Breast epithelium (tissue), 4 donors: ENCODE measurements at regions not wholly inside any gene's neighbourhood (a gene's known extent, or its start where the extent isn't known, plus 50 kb on each side); places are given as distances from the start of the nearest gene placed in this dataset.

Source experiments
- DNase-seq, 2 donors: peaks; one replicate each; pipeline ENCODE4 v3.0.0-alpha.2; 2019; ENCODE audit warnings: low spot score in 2 of 2
- H3K27ac ChIP-seq, 2 donors: fragments of 200-600 bp; sonication (generic) in 1 of 2; one replicate each; pipeline ENCODE4 v1.5.1; 2016 to 2019; ENCODE audit warnings: mild to moderate bottlenecking in 1 of 2
- H3K27me3 ChIP-seq, 2 donors: fragments of 200-600 bp; sonication (generic) in 1 of 2; one replicate each; pipeline versions ENCODE4 v1.5.1 to v1.6.0; 2017 to 2019; ENCODE audit warnings: control low read depth in 1 of 2, mild to moderate bottlenecking in 1 of 2
- H3K36me3 ChIP-seq: fragments of 200-600 bp; one replicate; pipeline ENCODE4 v1.5.1; 2019
- H3K4me1 ChIP-seq, 2 donors: fragments of 200-600 bp; sonication (generic); one replicate each; pipeline ENCODE4 v1.5.1; 2016 to 2019; ENCODE audit warnings: control low read depth in 1 of 2
- H3K4me3 ChIP-seq, 3 donors: fragments of 200-600 bp; sonication (generic); 1 replicate in 2 of 3; 2 replicates in 1 of 3; pipeline ENCODE4 v1.5.1; 2016 to 2019; ENCODE audit warnings: mild to moderate bottlenecking in 3 of 3, moderate library complexity in 2 of 3
- H3K9me3 ChIP-seq, 2 donors: fragments of 200-600 bp; sonication (generic) in 1 of 2; one replicate each; pipeline ENCODE4 v1.5.1; 2016 to 2019; ENCODE audit warnings: control low read depth in 1 of 2
- CTCF ChIP-seq, 3 donors: fragments of 450-650 bp; IDR thresholded peaks; one replicate each; pipeline ENCODE4 v1.5.1; 2016 to 2017; ENCODE audit warnings: antibody characterized with exemption in 3 of 3, mild to moderate bottlenecking in 3 of 3, moderate library complexity in 3 of 3
- POLR2A ChIP-seq: fragments of 450-650 bp; IDR thresholded peaks from one replicate; pipeline ENCODE4 v1.6.1; 2016; ENCODE audit warnings: antibody characterized with exemption, mild to moderate bottlenecking, moderate library complexity
- POLR2AphosphoS5 ChIP-seq, 3 donors: sonication (generic); formaldehyde crosslinking; IDR thresholded peaks; one replicate each; pipeline ENCODE4 v1.6.1; 2017; ENCODE audit warnings: antibody characterized with exemption in 3 of 3
- intact Hi-C: fragments of 100-400 bp; cut with DNase I; formaldehyde crosslinking; loops from one replicate; pipeline ENCODE4 v1.15.1; 2023; ENCODE audit warnings: low total_unique reads

GRCh38 chr15:27619204-27619603 lies 479.9 kb downstream of the OCA2 start:
- Histone ChIP-seq H3K27me3 (no peaks in the 10 kb centered on the region), H3K4me1 (no peaks in the 10 kb centered on the region), H3K36me3 (no peaks in the 10 kb centered on the region), H3K4me3 (no peak overlapping the region), H3K9me3 (no peaks in the 10 kb centered on the region), H3K27ac (no peak overlapping the region)
- intact Hi-C loops, result no loop called here
- no peak for DNase-seq
- TF ChIP-seq POLR2AphosphoS5 (IDR thresholded peaks at IDR 0.05), result no peak
- TF ChIP-seq CTCF (IDR thresholded peaks at IDR 0.05), result no peak
- no peak for TF ChIP-seq POLR2A

GRCh38 chr15:27617013-27617412 lies 482.1 kb downstream of the OCA2 start:
- no peak for DNase-seq
- H3K27me3 ChIP-seq, result no peaks in the 10 kb centered on the region

GRCh38 chr15:27608248-27608647 lies 490.9 kb downstream of the OCA2 start:
- no peaks in the 10 kb centered on the region for H3K27me3 ChIP-seq
- H3K9me3 ChIP-seq, result no peaks in the 10 kb centered on the region
- TF ChIP-seq POLR2A (no peak), POLR2AphosphoS5 (IDR thresholded peaks at IDR 0.05) (no peak), CTCF (IDR thresholded peaks at IDR 0.05) (no peak)
- H3K36me3 ChIP-seq, result no peaks in the 10 kb centered on the region
- no peak overlapping the region for H3K27ac ChIP-seq
- DNase-seq, result no peak
- intact Hi-C loops, result no loop called here
- no peaks in the 10 kb centered on the region for H3K4me1 ChIP-seq
- H3K4me3 ChIP-seq, result no peak overlapping the region

More at GRCh38 chr15:27617013-27617412, 482.1 kb downstream of the OCA2 start:
- H3K9me3 ChIP-seq, result no peaks in the 10 kb centered on the region
- TF ChIP-seq POLR2AphosphoS5 (IDR thresholded peaks at IDR 0.05), result no peak
- no peak overlapping the region for H3K27ac ChIP-seq
- H3K4me1 ChIP-seq, result no peaks in the 10 kb centered on the region
- intact Hi-C loops, result no loop called here
- no peak overlapping the region for H3K4me3 ChIP-seq
- H3K36me3 ChIP-seq, result no peaks in the 10 kb centered on the region

- intact Hi-C loops, result no loop called here
- TF ChIP-seq POLR2A (no peak), POLR2AphosphoS5 (IDR thresholded peaks at IDR 0.05) (no peak)
- no peak overlapping the region for H3K4me3 ChIP-seq
- no peaks in the 10 kb centered on the region for H3K27me3 ChIP-seq
- H3K27ac ChIP-seq, result no peak overlapping the region
- H3K9me3 ChIP-seq, result no peaks in the 10 kb centered on the region
- H3K4me1 ChIP-seq, result no peaks in the 10 kb centered on the region
- DNase-seq, result peak in 1 of 2 donors; percentile 54
- H3K36me3 ChIP-seq, result no peaks in the 10 kb centered on the region
Measured at GRCh38 chr15:27601239-27601960, 497.7 kb downstream of the OCA2 start.

- TF ChIP-seq POLR2AphosphoS5 (IDR thresholded peaks at IDR 0.05) (no peak), POLR2A (no peak), CTCF (IDR thresholded peaks at IDR 0.05) (no peak)
- DNase-seq, result no peak
- intact Hi-C loops, result no loop called here
Measured at GRCh38 chr15:27599034-27599433, 500.1 kb downstream of the OCA2 start.

GRCh38 chr15:27598251-27599009 lies 500.7 kb downstream of the OCA2 start:
- Histone ChIP-seq H3K4me1 (no peaks in the 10 kb centered on the region), H3K27me3 (no peaks in the 10 kb centered on the region), H3K4me3 (no peak overlapping the region), H3K27ac (no peak overlapping the region), H3K36me3 (no peaks in the 10 kb centered on the region), H3K9me3 (no peaks in the 10 kb centered on the region)
- no peak for TF ChIP-seq POLR2A
- intact Hi-C loops, result no loop called here
- no peak for DNase-seq

More at GRCh38 chr15:27599034-27599433, 500.1 kb downstream of the OCA2 start:
- Histone ChIP-seq H3K4me1 (no peaks in the 10 kb centered on the region), H3K27me3 (no peaks in the 10 kb centered on the region), H3K4me3 (no peak overlapping the region), H3K36me3 (no peaks in the 10 kb centered on the region), H3K27ac (no peak overlapping the region), H3K9me3 (no peaks in the 10 kb centered on the region)
